Right lobe of liver (tissue), 6 donors: ENCODE measurements at regions not wholly inside any gene's neighbourhood (a gene's known extent, or its start where the extent isn't known, plus 50 kb on each side); places are given as distances from the start of the nearest gene placed in this dataset.
"Not testable (repeated sequence)": the region's sequence is repeated elsewhere in the genome, so short reads cannot be mapped to it uniquely, and the experiment has no call there.

Source experiments
- ATAC-seq, 4 donors: fragments of 200-7000 bp; cut with Tn5 transposase; one replicate each; pipeline ENCODE4 v1.9.1; 2020; ENCODE audit warnings: mild to moderate bottlenecking in 4 of 4, moderate library complexity in 4 of 4
- DNase-seq, 3 donors: peaks; one replicate each; pipeline ENCODE4 v3.0.0-alpha.2; 2020
- H3K27ac ChIP-seq, 3 donors: fragments of 200-600 bp; one replicate each; pipeline ENCODE4 v1.8.0; 2022
- H3K27me3 ChIP-seq, 2 donors: fragments of 200-600 bp; one replicate each; pipeline ENCODE4 v1.8.0; 2022
- H3K36me3 ChIP-seq, 4 donors: fragments of 200-600 bp; sonication (generic) in 1 of 4; one replicate each; pipeline versions ENCODE4 v1.5.1 to v1.8.0; 2017 to 2022; ENCODE audit warnings: control low read depth in 1 of 4
- H3K4me1 ChIP-seq, 4 donors: fragments of 200-600 bp; sonication (generic) in 1 of 4; one replicate each; pipeline versions ENCODE4 v1.5.1 to v1.8.0; 2017 to 2022; ENCODE audit warnings: control low read depth in 1 of 4
- H3K4me3 ChIP-seq, 3 donors: fragments of 200-600 bp; one replicate each; pipeline ENCODE4 v1.8.0; 2022
- H3K9me3 ChIP-seq, 4 donors: fragments of 200-600 bp; sonication (generic) in 1 of 4; one replicate each; pipeline versions ENCODE4 v1.5.1 to v1.8.0; 2017 to 2022; ENCODE audit warnings: control low read depth in 1 of 4
- CTCF ChIP-seq, 4 donors: fragments of 200-600 bp in 3 of 4; fragments of 450-650 bp in 1 of 4; IDR thresholded peaks; one replicate each; pipeline versions ENCODE4 v1.5.1 to v1.8.0; 2016 to 2022; ENCODE audit warnings: antibody characterized with exemption in 4 of 4, mild to moderate bottlenecking in 2 of 4
- POLR2A ChIP-seq: fragments of 450-650 bp; IDR thresholded peaks from one replicate; pipeline ENCODE4 v1.6.1; 2017; ENCODE audit warnings: antibody characterized with exemption, mild to moderate bottlenecking
- WGBS: methylation state at CpG from one replicate; pipeline ENCODE4 v1.1.6; 2018; ENCODE audit warnings: low coverage, low lambda C conversion rate; ENCODE audit not compliant: insufficient coverage; ENCODE audit errors: missing lambda C conversion rate; 5-methylcytosine and 5-hydroxymethylcytosine counted together
- intact Hi-C, 2 donors: fragments of 100-400 bp; cut with DNase I; formaldehyde crosslinking; loops; one replicate each; pipeline versions ENCODE4 v1.11.2 to v1.14.1; 2022
- donor health status: DM: no; HTN: yes; CAD: no.
- donor health status: DM: no; HTN: no; CAD: no.
- donor health status: DM: no; HTN: no; CAD: no.
- donor health status: DM: no; HTN: yes; CAD: no.
- donor health status: DM: no; HTN: yes; CAD: no.

GRCh38 chrX:3504916-3505315 is 158.5 kb upstream of the MXRA5 start:
- Histone ChIP-seq H3K27me3 (no peaks in the 10 kb centered on the region), H3K27ac (no peak overlapping the region), H3K36me3 (no peaks in the 10 kb centered on the region), H3K4me3 (no peak overlapping the region), H3K9me3 (no peaks in the 10 kb centered on the region), H3K4me1 (no peaks in the 10 kb centered on the region)
- intact Hi-C loops, result no loop called here
- no peak for DNase-seq
- ATAC-seq, result no peak
- TF ChIP-seq CTCF (IDR thresholded peaks at IDR 0.05), result no peak
- TF ChIP-seq POLR2A, result no peak
- 71% methylated on average over 3 of the region's 3 CpGs for WGBS

GRCh38 chrX:3501833-3502535 is 155.5 kb upstream of the MXRA5 start:
- WGBS, result 60% methylated on average over 16 of the region's 21 CpGs
- H3K27me3 ChIP-seq, result no peaks in the 10 kb centered on the region
- DNase-seq (no peak), ATAC-seq (no peak)
- no peaks in the 10 kb centered on the region for H3K36me3 ChIP-seq
- no peaks in the 10 kb centered on the region for H3K4me1 ChIP-seq
- H3K9me3 ChIP-seq, result no peaks in the 10 kb centered on the region
- intact Hi-C loops, result no loop called here
- H3K4me3 ChIP-seq, result no peak overlapping the region
- no peak for TF ChIP-seq POLR2A
- no peak for TF ChIP-seq CTCF (IDR thresholded peaks at IDR 0.05)
- H3K27ac ChIP-seq, result no peak overlapping the region

- not testable (repeated sequence) for ATAC-seq, H3K4me1 ChIP-seq
- WGBS, result 51% methylated on average over 12 of the region's 12 CpGs
Observed at GRCh38 chrX:3495836-3496769, 149.7 kb upstream of the MXRA5 start.

DNA sequence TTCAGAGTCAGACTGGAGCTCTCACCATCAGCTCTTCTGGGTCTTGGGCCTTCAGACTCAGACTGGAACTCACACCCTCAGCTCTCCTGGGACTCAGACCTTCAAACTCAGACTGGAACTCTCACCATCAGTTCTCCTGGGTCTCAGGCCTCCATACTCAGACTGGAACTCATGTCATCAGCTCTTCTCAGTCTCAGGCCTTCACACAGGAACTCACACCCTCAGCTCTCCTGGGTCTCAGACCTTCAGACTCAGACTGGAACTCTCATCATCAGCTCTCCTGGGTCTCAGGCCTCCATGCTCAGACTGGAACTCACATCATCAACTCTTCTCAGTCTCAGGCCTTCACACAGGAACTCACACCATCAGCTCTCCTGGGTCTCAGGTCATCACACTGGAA is 147.2 kb upstream of the MXRA5 start:
- TF ChIP-seq POLR2A (no peak), CTCF (IDR thresholded peaks at IDR 0.05) (no peak)
- Histone ChIP-seq H3K9me3 (no peaks in the 10 kb centered on the region), H3K4me1 (no peaks in the 10 kb centered on the region), H3K27ac (no peak overlapping the region), H3K27me3 (no peaks in the 10 kb centered on the region), H3K4me3 (no peak overlapping the region), H3K36me3 (no peaks in the 10 kb centered on the region)
- intact Hi-C loops, result no loop called here
- ATAC-seq (no peak), DNase-seq (no peak)

More at GRCh38 chrX:3495836-3496769, 149.7 kb upstream of the MXRA5 start:
- intact Hi-C loops, H3K9me3 ChIP-seq, DNase-seq, H3K27me3 ChIP-seq, H3K4me3 ChIP-seq, H3K27ac ChIP-seq, H3K36me3 ChIP-seq: not testable (repeated sequence)

- 62% methylated on average over 6 of the region's 8 CpGs for WGBS
- Histone ChIP-seq H3K27me3 (no peaks in the 10 kb centered on the region), H3K27ac (no peak overlapping the region), H3K9me3 (no peaks in the 10 kb centered on the region), H3K4me3 (no peak overlapping the region), H3K36me3 (no peaks in the 10 kb centered on the region), H3K4me1 (no peaks in the 10 kb centered on the region)
- no peak for DNase-seq
- intact Hi-C loops, result no loop called here
- no peak for TF ChIP-seq CTCF (IDR thresholded peaks at IDR 0.05)
- TF ChIP-seq POLR2A, result no peak
- no peak for ATAC-seq
Observed at GRCh38 chrX:3485727-3486126, 139.3 kb upstream of the MXRA5 start.
